CD4-positive, alpha-beta T cell treated with Interleukin-4 for 1 hour (primary cell): ENCODE measurements at regions not wholly inside any gene's neighbourhood (a gene's known extent, or its start where the extent isn't known, plus 50 kb on each side); places are given as distances from the start of the nearest gene placed in this dataset.
A peak's percentile ranks its signal among the peaks of the same experiment; 100 is the strongest.
"Not testable (repeated sequence)": the region's sequence is repeated elsewhere in the genome, so short reads cannot be mapped to it uniquely, and the experiment has no call there.

ENCODE experiments used
- DNase-seq, 2 donors: peaks; one replicate each; pipeline ENCODE4 v3.0.0-alpha.2; 2020 to 2022

- DNase-seq: no peak
Measured at GRCh38 chr10:121138918-121139317, 287.8 kb downstream of the WDR11 start.

GRCh38 chr10:121145802-121146395 is 294.7 kb downstream of the WDR11 start:
- DNase-seq: not testable (repeated sequence)

GRCh38 chr10:121148921-121149320 is 297.8 kb downstream of the WDR11 start:
- no peak for DNase-seq

- no peak for DNase-seq
Measured at GRCh38 chr10:121152033-121152432, 300.9 kb downstream of the WDR11 start.

GRCh38 chr10:121152935-121153334 is 301.8 kb downstream of the WDR11 start:
- DNase-seq: no peak

GRCh38 chr10:121154310-121154709 is 303.1 kb downstream of the WDR11 start:
- DNase-seq: no peak

GRCh38 chr10:121154846-121155245 is 303.7 kb downstream of the WDR11 start:
- no peak for DNase-seq

GRCh38 chr10:121155742-121156474 is 304.7 kb downstream of the WDR11 start:
- DNase-seq: no peak

- DNase-seq: peak in 1 of 2 donors; percentile 26
Measured at GRCh38 chr10:121157998-121158397, 306.8 kb downstream of the WDR11 start.

- DNase-seq: no peak
Measured at GRCh38 chr10:121158988-121159579, 307.9 kb downstream of the WDR11 start.

GRCh38 chr10:121159670-121160069 is 308.5 kb downstream of the WDR11 start:
- DNase-seq: no peak

- DNase-seq: no peak
Measured at GRCh38 chr10:121165276-121165675, 314.1 kb downstream of the WDR11 start.

GRCh38 chr10:121167534-121168243 is 316.5 kb downstream of the WDR11 start:
- DNase-seq: no peak

- DNase-seq: no peak
Measured at GRCh38 chr10:121168545-121169216, 317.5 kb downstream of the WDR11 start.

GRCh38 chr10:121169406-121169805 is 318.2 kb downstream of the WDR11 start:
- DNase-seq: no peak

GRCh38 chr10:121171825-121172787 is 320.9 kb downstream of the WDR11 start:
- DNase-seq: no peak

GRCh38 chr10:121179006-121179405 is 327.8 kb downstream of the WDR11 start:
- DNase-seq: no peak

GRCh38 chr10:121182219-121182618 is 331.1 kb downstream of the WDR11 start:
- no peak for DNase-seq

- no peak for DNase-seq
Measured at GRCh38 chr10:121183236-121183635, 332.1 kb downstream of the WDR11 start.

- no peak for DNase-seq
Measured at GRCh38 chr10:121183707-121184106, 332.5 kb downstream of the WDR11 start.

- no peak for DNase-seq
Measured at GRCh38 chr10:121185816-121186455, 334.8 kb downstream of the WDR11 start.
